Calu3 (cell line): ENCODE measurements at regions not wholly inside any gene's neighbourhood (a gene's known extent, or its start where the extent isn't known, plus 50 kb on each side); places are given as distances from the start of the nearest gene placed in this dataset.
"Not testable (repeated sequence)": the region's sequence is repeated elsewhere in the genome, so short reads cannot be mapped to it uniquely, and the experiment has no call there.

Experiments used
- BruUV-seq: library from RNA; stranded (reverse); fragments of 400-500 nt; replicated peaks from 2 replicates; lab custom pipeline; 2021; lab: Mats Ljungman, UMichigan
- CTCF ChIA-PET: fragments of 300-600 bp; sonication (Branson Sonifier 250); formaldehyde crosslinking; loops from one replicate; lab custom pipeline; 2022; ENCODE audit warnings: antibody characterized with exemption; lab: Charles Lee
- DNase-seq: peaks from one replicate; pipeline ENCODE4 v3.0.0; 2022
- H3K27ac Mint-ChIP-seq: one replicate; pipeline ENCODE4 v1.8.0; 2022; ENCODE audit warnings: mixed read lengths; ENCODE audit not compliant: unreplicated experiment
- H3K27me3 Mint-ChIP-seq: one replicate; pipeline ENCODE4 v1.8.0; 2022; ENCODE audit warnings: mixed read lengths; ENCODE audit not compliant: unreplicated experiment
- H3K36me3 Mint-ChIP-seq: one replicate; pipeline ENCODE4 v1.8.0; 2022; ENCODE audit warnings: mild to moderate bottlenecking, moderate library complexity, mixed read lengths; ENCODE audit not compliant: insufficient read depth, unreplicated experiment
- H3K4me1 Mint-ChIP-seq: one replicate; pipeline ENCODE4 v1.8.0; 2022; ENCODE audit warnings: mild to moderate bottlenecking, low read depth, mixed read lengths; ENCODE audit not compliant: unreplicated experiment
- H3K4me3 Mint-ChIP-seq: one replicate; pipeline ENCODE4 v1.8.0; 2022; ENCODE audit warnings: mild to moderate bottlenecking, low read depth, moderate library complexity, mixed read lengths; ENCODE audit not compliant: unreplicated experiment
- H3K9me3 Mint-ChIP-seq: one replicate; pipeline ENCODE4 v1.8.0; 2022; ENCODE audit warnings: low read depth, mixed read lengths; ENCODE audit not compliant: unreplicated experiment
- CTCF ChIP-seq: fragments of 200-600 bp; IDR thresholded peaks from one replicate; pipeline ENCODE4 v1.8.0; 2022; ENCODE audit warnings: antibody characterized with exemption; ENCODE audit not compliant: unreplicated experiment
- intact Hi-C: fragments of 100-400 bp; cut with micrococcal nuclease; formaldehyde crosslinking; loops from one replicate; pipeline ENCODE4 v1.10.0; 2022; ENCODE audit not compliant: unreplicated experiment

- Mint-ChIP-seq H3K4me1 (no peaks in the 10 kb centered on the region), H3K27me3 (no peaks in the 10 kb centered on the region), H3K36me3 (no peaks in the 10 kb centered on the region), H3K9me3 (peaks cover 11% of the 10 kb centered on the region), H3K4me3 (no peak overlapping the region), H3K27ac (no peak overlapping the region)
- TF ChIP-seq CTCF = no peak
- intact Hi-C loops = no loop called here
- CTCF ChIA-PET = no interaction called here
- DNase-seq = no peak
- no TSS peak for BruUV-seq
Measured at GRCh38 chr2:194539425-194539824, 1117.6 kb upstream of the SLC39A10 start.

GRCh38 chr2:194526121-194526520 is 1130.9 kb upstream of the SLC39A10 start:
- no peaks in the 10 kb centered on the region for H3K9me3 Mint-ChIP-seq
- H3K36me3 Mint-ChIP-seq = no peaks in the 10 kb centered on the region
- TF ChIP-seq CTCF = no peak
- H3K4me1 Mint-ChIP-seq = no peaks in the 10 kb centered on the region
- no TSS peak for BruUV-seq
- DNase-seq = no peak
- no peak overlapping the region for H3K4me3 Mint-ChIP-seq
- H3K27me3 Mint-ChIP-seq = no peaks in the 10 kb centered on the region
- CTCF ChIA-PET = no interaction called here
- intact Hi-C loops = no loop called here
- no peak overlapping the region for H3K27ac Mint-ChIP-seq

DNA sequence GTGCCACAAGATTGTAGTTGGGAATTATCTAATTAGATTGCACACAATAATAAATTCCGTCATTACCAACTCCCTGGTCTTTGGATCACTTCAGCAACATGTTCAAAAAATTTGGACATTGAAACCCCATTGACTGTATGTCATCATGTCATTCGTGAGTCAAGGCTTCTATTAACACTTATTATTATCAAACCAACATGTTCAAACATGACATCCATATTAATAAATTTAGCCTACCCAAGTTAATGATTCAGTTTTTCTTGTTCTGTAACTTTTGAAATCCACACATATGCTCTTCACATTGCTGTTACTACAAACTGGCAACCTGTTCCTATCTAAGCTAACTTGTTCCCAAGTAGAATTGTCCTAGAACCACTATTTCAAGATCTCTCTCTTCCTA is 1142.7 kb upstream of the SLC39A10 start:
- CTCF ChIA-PET = no interaction called here
- Mint-ChIP-seq H3K27ac (no peak overlapping the region), H3K27me3 (no peaks in the 10 kb centered on the region), H3K36me3 (no peaks in the 10 kb centered on the region), H3K9me3 (no peaks in the 10 kb centered on the region), H3K4me3 (no peak overlapping the region), H3K4me1 (no peaks in the 10 kb centered on the region)
- BruUV-seq = no TSS peak
- intact Hi-C loops = no loop called here
- no peak for DNase-seq
- no peak for TF ChIP-seq CTCF

- H3K27ac Mint-ChIP-seq, H3K27me3 Mint-ChIP-seq, H3K4me3 Mint-ChIP-seq, H3K36me3 Mint-ChIP-seq, intact Hi-C loops, H3K9me3 Mint-ChIP-seq, CTCF ChIA-PET, DNase-seq, BruUV-seq, H3K4me1 Mint-ChIP-seq: not testable (repeated sequence)
Measured at GRCh38 chr2:194511070-194511469, 1146.0 kb upstream of the SLC39A10 start.

GRCh38 chr2:194504876-194505275 is 1152.2 kb upstream of the SLC39A10 start:
- BruUV-seq, H3K9me3 Mint-ChIP-seq, CTCF ChIA-PET, H3K4me1 Mint-ChIP-seq, DNase-seq, H3K27me3 Mint-ChIP-seq, H3K4me3 Mint-ChIP-seq, H3K27ac Mint-ChIP-seq, intact Hi-C loops, H3K36me3 Mint-ChIP-seq: not testable (repeated sequence)
